GM12878 (cell line): ENCODE measurements at regions not wholly inside any gene's neighbourhood (a gene's known extent, or its start where the extent isn't known, plus 50 kb on each side); places are given as distances from the start of the nearest gene placed in this dataset.

ENCODE experiments used
- ATAC-seq: fragments of 200-7000 bp; cut with Tn5 transposase; 3 replicates; pipeline ENCODE4 v1.9.1; 2020; ENCODE audit warnings: mild to moderate bottlenecking, moderate library complexity
- BruUV-seq: library from RNA; stranded (reverse); fragments of 400-500 nt; replicated peaks from 2 replicates; lab custom pipeline; 2021; lab: Mats Ljungman, UMichigan
- CTCF ChIA-PET: fragments of 300-600 bp; sonication (Branson Sonifier 250); formaldehyde crosslinking; extraction: SDS; loops from one replicate; lab custom pipeline; 2021; ENCODE audit warnings: inconsistent platforms; lab: Yijun Ruan, JAX
- POLR2A ChIA-PET: fragments of 350-600 bp; formaldehyde crosslinking; extraction: SDS; loops from one replicate; lab custom pipeline; 2021; ENCODE audit warnings: inconsistent platforms; lab: Charles Lee
- RAD21 ChIA-PET: fragments of 300-600 bp; sonication (Branson Sonifier 250); formaldehyde crosslinking; loops from one replicate; lab custom pipeline; 2023; ENCODE audit warnings: antibody characterized with exemption; ENCODE audit not compliant: unreplicated experiment; lab: Charles Lee
- SMC1A ChIA-PET: fragments of 300-600 bp; sonication (Branson Sonifier 250); formaldehyde crosslinking; loops from one replicate; lab custom pipeline; 2023; ENCODE audit not compliant: unreplicated experiment, uncharacterized antibody; lab: Charles Lee
- DNase-seq: peaks from one replicate; pipeline ENCODE4 v3.0.0-alpha.2; 2011; ENCODE audit warnings: low read depth, low spot score
- FAIRE-seq: peaks from 3 replicates; lab custom pipeline; 2011; peaks lifted over from hg19 to GRCh38; lab: Jason Lieb, UNC
- H2AFZ ChIP-seq: 2 replicates; pipeline ENCODE4 v1.6.0; 2011; ENCODE audit warnings: low read depth, low read length, control low read depth; ENCODE audit not compliant: control insufficient read depth
- H3K27ac ChIP-seq: 2 replicates; pipeline ENCODE4 v1.5.1; 2011; ENCODE audit warnings: control low read depth; ENCODE audit not compliant: control insufficient read depth, insufficient read depth
- H3K27me3 ChIP-seq, 2 experiments: replicated peaks in 1 of 2; 2 replicates each; pipeline versions ENCODE4 v1.6.0 to v1.6.1; 2011; ENCODE audit warnings: low read length in 1 of 2; ENCODE audit not compliant: control insufficient read depth in 2 of 2, insufficient read depth in 2 of 2
- H3K36me3 ChIP-seq, 2 experiments: 2 replicates each; pipeline ENCODE4 v1.5.1; 2011; ENCODE audit warnings: low read length in 1 of 2; ENCODE audit not compliant: control insufficient read depth in 2 of 2, insufficient read depth in 2 of 2
- H3K4me1 ChIP-seq: 2 replicates; pipeline ENCODE4 v1.6.1; 2011; ENCODE audit warnings: mild to moderate bottlenecking, low read length, moderate library complexity, mixed read lengths; ENCODE audit not compliant: control insufficient read depth, insufficient read depth
- H3K4me2 ChIP-seq: 2 replicates; pipeline ENCODE4 v1.6.0; 2011; ENCODE audit warnings: control low read depth; ENCODE audit not compliant: control insufficient read depth, insufficient read depth
- H3K4me3 ChIP-seq: fragments of 200-600 bp; sonication (generic); 2 replicates; pipeline ENCODE4 v1.5.1; 2016
- H3K79me2 ChIP-seq: 2 replicates; pipeline ENCODE4 v1.6.0; 2011; ENCODE audit warnings: low read length; ENCODE audit not compliant: control insufficient read depth, insufficient read depth
- H3K9ac ChIP-seq: 2 replicates; pipeline ENCODE4 v1.8.0; 2011; ENCODE audit warnings: low read length, control low read depth, mixed read lengths; ENCODE audit not compliant: control insufficient read depth, insufficient read depth
- H3K9me3 ChIP-seq: replicated peaks from 3 replicates; pipeline ENCODE4 v1.5.1; 2011; ENCODE audit warnings: mild to moderate bottlenecking, low read length; ENCODE audit not compliant: control insufficient read depth, insufficient read depth
- H4K20me1 ChIP-seq: 2 replicates; pipeline ENCODE4 v1.6.0; 2011; ENCODE audit not compliant: control insufficient read depth, insufficient read depth
- BACH1 ChIP-seq: fragments of 450-650 bp; IDR thresholded peaks from 2 replicates; pipeline ENCODE4 v1.6.1; 2017; ENCODE audit warnings: mild to moderate bottlenecking, borderline replicate concordance
- CHD1 ChIP-seq: IDR thresholded peaks from 2 replicates; pipeline ENCODE4 v1.6.1; 2012; ENCODE audit warnings: low read depth, low read length, improper control_type of control experiment
- HDAC6 ChIP-seq: fragments of 200-600 bp; sonication (generic); IDR thresholded peaks from one replicate; pipeline ENCODE4 v1.8.0; 2017; ENCODE audit warnings: antibody characterized with exemption; ENCODE audit not compliant: unreplicated experiment
- MEF2A ChIP-seq: IDR thresholded peaks from 2 replicates; pipeline ENCODE4 v1.6.1; 2011; ENCODE audit warnings: low read depth, mild to moderate bottlenecking, low read length, moderate library complexity; ENCODE audit not compliant: insufficient read depth
- NFXL1 ChIP-seq: fragments of 450-650 bp; IDR thresholded peaks from 2 replicates; pipeline ENCODE4 v1.6.1; 2017; ENCODE audit warnings: antibody characterized with exemption, mild to moderate bottlenecking, borderline replicate concordance
- NR2C2 ChIP-seq: IDR thresholded peaks from 2 replicates; pipeline ENCODE4 v1.6.1; 2011; ENCODE audit warnings: borderline replicate concordance, low read depth; ENCODE audit not compliant: control insufficient read depth, insufficient read length
- POU2F2 ChIP-seq: IDR thresholded peaks from 3 replicates; pipeline ENCODE4 v1.6.1; 2011; ENCODE audit warnings: low read depth, mild to moderate bottlenecking, low read length, borderline replicate concordance
- RAD51 ChIP-seq: fragments of 450-650 bp; IDR thresholded peaks from 2 replicates; pipeline ENCODE4 v1.6.1; 2016; ENCODE audit warnings: moderate library complexity, mild to moderate bottlenecking, inconsistent platforms
- RB1 ChIP-seq: fragments of 450-650 bp; formaldehyde crosslinking; IDR thresholded peaks from 2 replicates; pipeline ENCODE4 v1.6.1; 2017; ENCODE audit warnings: mild to moderate bottlenecking, borderline replicate concordance
- STAT3 ChIP-seq: IDR thresholded peaks from 2 replicates; pipeline ENCODE4 v1.6.1; 2011; ENCODE audit warnings: low read depth, low read length, improper control_type of control experiment
- SUZ12 ChIP-seq: fragments of 200-600 bp; sonication (generic); IDR thresholded peaks from one replicate; pipeline ENCODE4 v1.6.1; 2018; ENCODE audit warnings: antibody characterized with exemption, mild to moderate bottlenecking; ENCODE audit not compliant: unreplicated experiment
- TBL1XR1 ChIP-seq: IDR thresholded peaks from 2 replicates; pipeline ENCODE4 v1.6.1; 2012; ENCODE audit warnings: low read depth, low read length, improper control_type of control experiment
- TCF7 ChIP-seq: IDR thresholded peaks from 2 replicates; pipeline ENCODE4 v1.6.1; 2014; ENCODE audit warnings: antibody characterized with exemption, borderline replicate concordance
- WRNIP1 ChIP-seq: IDR thresholded peaks from 2 replicates; pipeline ENCODE4 v1.6.1; 2011; ENCODE audit warnings: low read depth, low read length, improper control_type of control experiment, borderline replicate concordance
- ZBED1 ChIP-seq: IDR thresholded peaks from 2 replicates; pipeline ENCODE4 v1.6.1; 2016; ENCODE audit warnings: borderline replicate concordance
- ZNF274 ChIP-seq: IDR thresholded peaks from one replicate; pipeline ENCODE4 v1.8.0; 2011; ENCODE audit not compliant: insufficient read length, insufficient read depth
- ZSCAN29 ChIP-seq: fragments of 450-650 bp; IDR thresholded peaks from 2 replicates; pipeline ENCODE4 v1.6.1; 2017; ENCODE audit warnings: mild to moderate bottlenecking, moderate library complexity
- WGBS: methylation state at CpG from one replicate; pipeline ENCODE4 v1.1.6; 2016; ENCODE audit warnings: low lambda C conversion rate; ENCODE audit not compliant: insufficient replicate concordance, insufficient coverage; ENCODE audit errors: missing lambda C conversion rate; 5-methylcytosine and 5-hydroxymethylcytosine counted together
- in situ Hi-C: fragments of 300-500 bp; cut with MboI; formaldehyde crosslinking; loops from 9 replicates; pipeline ENCODE4 v1.14.3; 2018; ENCODE audit warnings: mixed read lengths
- intact Hi-C: fragments of 100-400 bp; cut with micrococcal nuclease; formaldehyde crosslinking; loops from one replicate; pipeline ENCODE4 v1.14.2; 2022; ENCODE audit not compliant: unreplicated experiment
- TF ChIP-seq, protein P1 (sequence below): fragments of 450-650 bp; formaldehyde crosslinking; IDR thresholded peaks from 2 replicates; pipeline ENCODE4 v1.4.0; 2022; ENCODE audit warnings: mild to moderate bottlenecking, moderate library complexity
- TF ChIP-seq, protein P2 (sequence below): IDR thresholded peaks from 2 replicates; pipeline ENCODE4 v1.6.1; 2011; ENCODE audit warnings: low read depth, low read length, improper control_type of control experiment, borderline replicate concordance

DNA sequence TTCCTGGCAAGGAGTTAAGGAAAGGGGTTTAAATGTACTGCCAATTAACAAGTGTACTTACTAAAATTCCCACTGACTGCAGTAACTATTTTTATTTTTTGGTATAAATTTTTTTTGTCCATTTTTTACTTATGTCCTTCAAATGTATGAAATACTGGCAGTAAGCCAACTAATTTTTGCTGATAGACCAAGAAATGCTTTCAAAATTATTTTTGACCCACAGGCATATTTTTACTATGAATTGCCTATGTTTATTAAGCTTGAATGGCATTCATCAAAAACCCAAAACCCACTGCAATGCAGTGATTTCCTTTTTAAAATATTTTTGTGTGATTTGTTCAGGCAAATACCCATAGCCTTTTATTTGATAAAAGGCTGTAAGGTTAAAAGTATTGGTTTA, 560.1 kb downstream of the UTRN start:
- Histone ChIP-seq H3K9ac (no peak overlapping the region), H3K27me3 (no peaks in the 10 kb centered on the region), H3K27ac (no peak overlapping the region), H3K36me3 (peaks cover 0 to 3% of the 10 kb centered on the region in 2 experiments; a peak in 1 of 4 replicates), H3K4me3 (no peak overlapping the region), H3K79me2 (no peaks in the 10 kb centered on the region), H4K20me1 (no peaks in the 10 kb centered on the region), H3K4me2 (no peak overlapping the region), H3K4me1 (no peaks in the 10 kb centered on the region), H2AFZ (no peak overlapping the region), H3K9me3 (no peaks in the 10 kb centered on the region)
- ChIA-PET SMC1A (no interaction called here), CTCF (no interaction called here), POLR2A (no interaction called here), RAD21 (interaction anchor here (0.8 kb wide), 1 partner anchor 261 kb away, joined by 3 read pairs; no protein-coding TSS in a partner anchor)
- FAIRE-seq (no peak), ATAC-seq (no peak), DNase-seq (no peak)
- TF ChIP-seq POU2F2 (no peak), TCF7 (no peak), NR2C2 (no peak), WRNIP1 (no peak), BACH1 (no peak), STAT3 (no peak), ZNF274 (no peak), TBL1XR1 (no peak), ZBED1 (no peak), SUZ12 (no peak), RAD51 (no peak), CHD1 (no peak)
- intact Hi-C loops (no loop called here), in situ Hi-C loops (no loop called here)
- BruUV-seq, result no TSS peak

DNA sequence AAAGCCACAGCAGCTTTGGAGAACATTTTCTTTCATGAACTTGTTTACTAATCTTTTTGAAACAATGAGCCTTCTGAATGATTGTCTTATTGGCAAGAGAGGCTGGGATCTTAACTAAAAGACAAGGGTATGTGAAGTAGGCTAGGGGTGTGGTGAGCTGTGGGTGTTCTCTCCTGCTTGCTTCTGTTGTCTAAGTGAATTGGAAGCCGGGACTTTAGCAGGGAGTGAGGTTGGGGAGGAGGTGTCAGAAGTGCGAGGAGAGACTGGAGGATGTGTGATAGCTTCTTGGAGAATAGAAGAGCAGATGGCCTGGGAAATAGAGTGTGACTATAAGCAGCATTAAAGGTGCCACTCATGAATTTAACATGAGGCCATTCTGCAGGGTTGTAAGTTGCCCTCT, 562.8 kb downstream of the UTRN start:
- Histone ChIP-seq H3K9ac (no peak overlapping the region), H3K79me2 (no peaks in the 10 kb centered on the region), H2AFZ (no peak overlapping the region), H3K36me3 (no peaks in the 10 kb centered on the region), H3K4me1 (no peaks in the 10 kb centered on the region), H3K27ac (no peak overlapping the region), H3K9me3 (no peaks in the 10 kb centered on the region), H3K4me2 (no peak overlapping the region), H3K4me3 (no peak overlapping the region), H4K20me1 (no peaks in the 10 kb centered on the region), H3K27me3 (no peaks in the 10 kb centered on the region)
- RAD21 ChIA-PET, result no interaction called here
- POLR2A ChIA-PET, result no interaction called here
- BruUV-seq, result no TSS peak
- DNase-seq, result no peak
- SMC1A ChIA-PET, result interaction anchor here (1.4 kb wide), 1 partner anchor 13 kb away, joined by 3 read pairs; no protein-coding TSS in a partner anchor
- 89% methylated on average over 2 of the region's 2 CpGs for WGBS
- in situ Hi-C loops, result no loop called here
- CTCF ChIA-PET, result no interaction called here
- ATAC-seq, result no peak
- FAIRE-seq, result no peak
- intact Hi-C loops, result no loop called here
- no peak for TF ChIP-seq MEF2A
- TF ChIP-seq, protein P1, sequence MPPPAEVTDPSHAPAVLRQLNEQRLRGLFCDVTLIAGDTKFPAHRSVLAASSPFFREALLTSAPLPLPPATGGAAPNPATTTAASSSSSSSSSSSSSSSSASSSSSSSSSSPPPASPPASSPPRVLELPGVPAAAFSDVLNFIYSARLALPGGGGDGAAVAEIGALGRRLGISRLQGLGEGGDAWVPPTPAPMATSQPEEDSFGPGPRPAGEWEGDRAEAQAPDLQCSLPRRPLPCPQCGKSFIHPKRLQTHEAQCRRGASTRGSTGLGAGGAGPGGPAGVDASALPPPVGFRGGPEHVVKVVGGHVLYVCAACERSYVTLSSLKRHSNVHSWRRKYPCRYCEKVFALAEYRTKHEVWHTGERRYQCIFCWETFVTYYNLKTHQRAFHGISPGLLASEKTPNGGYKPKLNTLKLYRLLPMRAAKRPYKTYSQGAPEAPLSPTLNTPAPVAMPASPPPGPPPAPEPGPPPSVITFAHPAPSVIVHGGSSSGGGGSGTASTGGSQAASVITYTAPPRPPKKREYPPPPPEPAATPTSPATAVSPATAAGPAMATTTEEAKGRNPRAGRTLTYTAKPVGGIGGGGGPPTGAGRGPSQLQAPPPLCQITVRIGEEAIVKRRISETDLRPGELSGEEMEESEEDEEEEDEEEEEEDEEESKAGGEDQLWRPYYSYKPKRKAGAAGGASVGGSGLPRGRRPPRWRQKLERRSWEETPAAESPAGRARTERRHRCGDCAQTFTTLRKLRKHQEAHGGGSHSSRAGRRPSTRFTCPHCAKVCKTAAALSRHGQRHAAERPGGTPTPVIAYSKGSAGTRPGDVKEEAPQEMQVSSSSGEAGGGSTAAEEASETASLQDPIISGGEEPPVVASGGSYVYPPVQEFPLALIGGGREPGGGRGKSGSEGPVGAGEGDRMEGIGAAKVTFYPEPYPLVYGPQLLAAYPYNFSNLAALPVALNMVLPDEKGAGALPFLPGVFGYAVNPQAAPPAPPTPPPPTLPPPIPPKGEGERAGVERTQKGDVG (CRISPR knock-in tag), result no peak
- TF ChIP-seq, protein P2, sequence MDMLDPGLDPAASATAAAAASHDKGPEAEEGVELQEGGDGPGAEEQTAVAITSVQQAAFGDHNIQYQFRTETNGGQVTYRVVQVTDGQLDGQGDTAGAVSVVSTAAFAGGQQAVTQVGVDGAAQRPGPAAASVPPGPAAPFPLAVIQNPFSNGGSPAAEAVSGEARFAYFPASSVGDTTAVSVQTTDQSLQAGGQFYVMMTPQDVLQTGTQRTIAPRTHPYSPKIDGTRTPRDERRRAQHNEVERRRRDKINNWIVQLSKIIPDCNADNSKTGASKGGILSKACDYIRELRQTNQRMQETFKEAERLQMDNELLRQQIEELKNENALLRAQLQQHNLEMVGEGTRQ, result no peak
- TF ChIP-seq NFXL1, result no peak
- TF ChIP-seq RB1, result no peak
- TF ChIP-seq ZSCAN29, result no peak
- TF ChIP-seq HDAC6, result no peak
